ENCODE measurements at regions not wholly inside any gene's neighbourhood (a gene's known extent, or its start where the extent isn't known, plus 50 kb on each side); places are given as distances from the start of the nearest gene placed in this dataset.

DNA sequence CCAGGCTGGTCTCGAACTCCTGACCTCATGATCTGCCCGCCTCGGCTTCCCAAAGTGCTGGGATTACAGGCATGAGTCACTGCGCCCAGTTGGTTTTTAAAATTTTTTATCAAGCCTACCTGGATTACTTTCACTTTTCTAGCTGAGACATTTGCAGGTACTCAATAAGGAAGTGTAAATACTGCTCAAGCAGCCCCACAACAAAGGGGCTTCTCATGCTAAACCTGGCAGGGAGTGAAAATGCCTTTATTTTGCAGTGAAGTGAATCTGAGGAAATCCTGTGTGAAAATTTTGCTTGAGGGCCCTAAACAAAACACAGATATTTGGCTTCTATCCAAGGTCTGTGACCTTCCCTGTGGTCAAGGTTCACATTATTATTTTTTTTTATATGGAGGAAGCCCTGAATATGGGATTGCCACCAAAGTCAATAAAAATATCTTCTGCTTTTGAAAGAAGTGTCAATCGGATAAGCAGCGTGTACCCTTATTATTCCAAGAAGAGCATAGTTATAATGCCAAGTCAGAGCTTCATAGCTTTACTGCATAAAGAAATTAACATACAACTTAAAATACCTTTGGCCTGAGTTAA is 481.0 kb downstream of the SH2D1A start:
- no peak for DNase-seq (ENCODE audit: low read depth)

DNA sequence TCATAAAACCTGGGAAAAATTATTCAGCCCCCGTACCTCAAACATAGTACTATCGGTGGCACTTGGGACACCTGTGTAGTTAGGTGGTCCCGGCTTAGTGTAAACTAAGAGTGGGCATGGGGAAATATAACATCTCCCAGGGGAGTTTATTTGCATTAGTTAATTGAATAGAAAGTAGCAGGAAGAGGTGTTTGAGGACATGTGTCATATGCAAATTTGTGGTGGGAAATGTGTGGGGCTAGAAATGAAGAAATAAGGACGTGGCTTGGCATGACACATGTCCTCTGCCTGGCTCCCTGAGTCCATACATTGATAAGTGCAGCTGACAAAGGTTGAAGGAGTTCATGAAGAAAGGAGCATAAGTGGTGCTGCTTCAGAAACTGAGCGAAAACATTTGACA is 483.6 kb downstream of the SH2D1A start:
- no peak for DNase-seq (ENCODE audit: low read depth)

DNA sequence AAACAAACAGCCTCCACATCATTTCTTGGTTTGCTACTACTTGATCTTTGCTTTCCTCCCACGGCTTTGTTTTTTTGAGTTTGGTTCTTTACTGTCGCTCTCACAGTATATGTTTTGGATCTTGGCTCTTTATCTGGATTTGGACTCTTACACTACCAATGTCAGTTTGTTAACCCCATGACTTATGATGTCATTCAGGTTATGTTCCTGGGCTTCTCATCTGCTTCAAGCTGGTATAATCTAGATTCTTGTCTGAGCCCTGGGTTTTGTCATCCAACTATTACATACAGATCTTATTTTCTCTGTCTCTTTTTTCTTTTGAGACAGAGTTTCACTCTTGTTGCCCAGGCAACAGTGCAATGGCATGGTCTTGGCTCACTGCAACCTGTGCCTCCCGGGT is 482.9 kb upstream of the TEX13C start:
- no peak for DNase-seq (ENCODE audit: low read depth)

DNA sequence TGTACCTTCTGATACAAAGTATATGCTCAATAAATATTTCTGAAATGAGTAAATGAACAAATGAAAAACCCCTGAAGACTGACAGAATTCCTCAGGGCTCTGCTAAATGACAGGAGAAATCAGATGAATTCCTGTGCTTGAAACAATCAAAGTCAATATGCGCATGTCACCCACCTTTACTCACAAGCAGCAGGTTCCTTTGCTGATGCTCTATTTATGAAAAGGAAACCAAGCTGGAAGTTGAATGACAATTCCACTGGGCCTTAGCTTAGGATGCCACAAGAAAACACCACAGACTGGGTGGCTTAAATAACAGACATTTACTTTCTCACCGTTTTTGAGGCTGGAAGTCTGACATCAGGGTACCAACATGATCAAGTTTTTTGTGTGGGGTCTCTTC is 477.5 kb upstream of the TEX13C start:
- DNase-seq (ENCODE audit: low read depth) = no peak

DNA sequence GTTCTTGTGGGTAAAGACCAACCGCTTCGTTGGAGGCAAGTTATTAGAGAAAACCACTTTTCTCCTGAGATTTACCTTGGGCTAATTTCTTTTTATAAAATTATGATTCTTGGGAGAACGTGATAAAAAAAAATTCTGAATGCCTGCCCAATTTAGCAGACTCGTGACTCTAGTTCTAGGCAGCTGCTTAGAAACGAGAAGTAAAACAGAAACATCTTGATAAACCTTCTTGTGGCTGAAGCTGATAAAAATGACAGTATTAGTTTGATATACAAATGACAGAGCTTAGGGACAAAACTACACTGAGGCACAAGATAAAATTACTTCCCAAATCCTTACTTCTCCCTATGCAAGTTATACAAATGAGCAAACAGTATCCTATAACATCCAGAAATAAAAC is 458.9 kb upstream of the TEX13C start:
- DNase-seq (ENCODE audit: low read depth) = no peak

DNA sequence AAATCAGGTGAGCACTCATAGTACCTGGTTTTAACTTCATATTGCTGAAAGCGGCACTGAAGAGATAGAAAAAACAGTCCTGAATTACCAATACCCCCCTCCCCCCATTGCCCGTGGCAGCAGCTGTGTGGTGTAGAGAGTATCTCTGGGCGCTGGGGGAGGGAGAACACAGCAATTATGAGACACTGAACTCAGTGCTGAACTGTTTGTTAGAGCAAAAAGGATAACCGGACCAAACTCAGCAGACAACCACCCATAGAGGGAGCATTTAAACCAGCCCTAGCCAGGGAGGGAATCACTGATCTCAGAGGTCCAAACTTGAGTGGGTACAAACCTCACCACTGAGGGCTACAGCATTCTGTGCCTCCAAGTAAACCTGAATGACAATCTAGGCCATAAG is 457.4 kb upstream of the TEX13C start:
- no peak for DNase-seq (ENCODE audit: low read depth)

DNA sequence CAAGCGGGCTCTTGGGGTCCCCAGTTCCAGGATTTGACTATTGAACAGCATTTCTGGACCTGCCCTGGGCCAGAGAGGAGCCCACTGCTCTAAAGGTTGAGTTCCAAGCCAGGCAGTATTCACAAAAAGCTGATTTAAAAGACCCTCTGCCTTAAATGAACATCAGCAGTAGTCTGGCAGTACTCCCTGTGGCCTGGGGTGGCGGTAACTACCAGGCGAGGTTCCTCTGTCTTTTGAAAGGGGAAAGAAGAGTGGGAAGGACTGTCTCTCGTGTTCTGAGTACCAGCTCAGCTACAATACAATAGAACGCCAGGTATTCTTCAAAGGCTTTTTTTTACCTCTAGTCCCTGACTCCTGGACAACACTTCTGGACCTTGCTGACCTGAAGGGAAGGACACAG is 456.4 kb upstream of the TEX13C start:
- DNase-seq (ENCODE audit: low read depth) = no peak

DNA sequence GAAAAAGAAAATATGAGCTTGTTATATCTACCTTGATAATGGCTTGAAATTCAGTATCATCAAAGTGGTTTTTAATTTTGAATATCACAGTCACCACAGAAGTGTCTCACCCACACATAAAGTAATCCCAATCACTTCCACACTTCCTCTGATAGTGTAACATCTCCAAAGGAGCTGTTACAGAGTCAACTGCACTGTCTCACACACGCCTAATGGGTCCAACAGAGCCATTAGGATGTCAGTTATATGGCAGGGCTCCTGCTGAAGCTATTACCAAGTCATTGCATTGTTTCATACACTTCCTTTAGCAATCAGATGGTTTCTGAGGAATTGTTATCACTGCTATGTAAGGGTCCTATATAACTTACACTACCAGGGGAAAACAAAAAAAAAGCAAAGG is 432.1 kb upstream of the TEX13C start:
- DNase-seq (ENCODE audit: low read depth) = no peak

DNA sequence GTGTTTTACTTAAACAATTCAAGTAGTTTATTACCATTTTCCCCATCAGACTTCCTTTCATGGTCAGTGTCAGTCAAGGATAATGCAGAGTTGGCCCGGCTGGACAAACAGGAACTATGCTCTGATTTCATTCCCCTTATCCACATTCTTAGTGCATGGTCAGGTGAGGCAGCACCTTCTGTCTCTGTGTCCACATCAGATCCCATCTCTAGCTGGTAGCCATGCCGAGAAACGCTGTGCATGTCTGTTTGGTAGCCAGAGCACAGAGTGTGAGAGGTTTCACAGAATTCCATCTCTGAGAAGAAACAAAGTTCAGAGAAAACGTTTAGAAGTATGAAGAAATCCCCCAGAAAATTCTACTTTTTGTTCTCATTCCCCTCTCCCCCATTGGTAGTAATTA is 423.7 kb upstream of the TEX13C start:
- DNase-seq (ENCODE audit: low read depth) = no peak

DNA sequence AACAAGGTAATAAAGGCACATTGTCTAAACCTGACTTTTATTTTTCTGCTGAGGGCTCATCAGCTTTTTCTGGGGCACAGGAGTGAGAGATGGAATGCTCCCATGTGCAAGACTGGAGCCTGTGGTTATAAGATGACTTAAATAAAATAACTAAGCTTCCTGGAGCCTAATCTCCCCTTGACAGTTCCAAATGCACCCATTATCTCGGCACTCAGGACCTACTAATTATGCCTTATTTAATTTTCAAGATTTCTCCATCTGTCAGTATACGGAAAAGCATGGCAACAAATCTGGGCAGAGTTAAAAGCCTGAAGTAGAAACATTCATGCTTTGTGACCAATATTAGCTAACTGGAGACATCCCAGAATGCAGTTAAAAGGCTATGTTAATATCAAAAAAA is 416.7 kb upstream of the TEX13C start:
- no peak for DNase-seq (ENCODE audit: low read depth)

DNA sequence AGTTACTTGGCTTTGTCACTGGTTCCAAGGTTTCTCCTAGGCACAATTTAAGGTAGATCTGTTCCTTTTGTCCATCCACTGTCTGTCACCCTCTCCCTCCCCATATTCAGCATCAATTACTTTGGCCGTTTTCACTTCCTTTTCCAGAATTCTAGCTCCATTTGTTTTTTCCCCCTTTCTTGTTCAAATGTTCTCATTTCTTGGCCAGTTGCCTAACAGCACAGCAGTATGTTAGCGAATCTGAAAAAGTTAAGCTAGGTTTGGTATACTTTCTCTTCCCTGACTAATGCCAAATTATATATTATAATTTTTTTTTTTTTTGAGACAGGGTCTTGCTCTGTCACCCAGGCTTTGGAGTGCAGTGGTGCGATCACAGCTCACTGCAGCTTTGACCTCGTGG is 409.1 kb upstream of the TEX13C start:
- DNase-seq (ENCODE audit: low read depth) = no peak

DNA sequence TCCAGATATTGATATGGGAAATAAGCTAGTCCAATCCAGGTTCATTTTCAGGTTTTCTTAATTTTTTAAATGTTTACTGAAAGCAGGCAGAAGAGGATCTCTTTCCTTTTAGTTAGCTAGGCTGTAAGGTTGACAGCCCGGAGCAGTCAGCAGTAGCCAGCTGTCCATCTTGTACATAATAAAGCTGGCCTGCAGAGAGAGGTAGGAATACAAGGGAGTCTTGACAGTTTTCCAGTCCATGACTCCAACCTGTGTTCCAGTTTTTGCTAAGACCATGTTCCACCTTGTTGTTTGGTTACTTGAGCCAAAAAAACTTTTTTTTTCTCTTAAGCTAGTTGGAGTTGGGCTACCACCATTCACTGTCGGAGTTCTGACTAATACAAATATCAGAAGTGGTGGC is 402.7 kb upstream of the TEX13C start:
- DNase-seq (ENCODE audit: low read depth) = no peak

DNA sequence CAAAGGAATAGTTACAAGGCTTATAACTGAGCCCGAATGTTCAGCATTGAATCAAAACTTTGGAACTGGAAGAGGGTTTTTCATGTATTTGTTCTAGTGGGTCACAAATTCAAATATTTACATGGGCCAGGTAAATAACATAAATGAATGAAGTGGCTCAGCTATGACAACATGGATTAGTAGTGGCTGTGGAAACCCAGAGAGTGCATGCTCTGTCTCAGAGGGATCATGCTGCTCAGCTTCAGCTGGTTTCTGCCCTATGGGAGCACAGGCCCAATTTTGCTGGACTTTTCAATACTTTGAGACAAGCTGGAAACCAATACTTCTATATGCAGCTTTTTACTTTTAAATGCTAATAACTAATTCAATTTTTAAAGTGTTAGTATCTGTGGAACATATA is 394.0 kb upstream of the TEX13C start:
- DNase-seq (ENCODE audit: low read depth) = no peak

DNA sequence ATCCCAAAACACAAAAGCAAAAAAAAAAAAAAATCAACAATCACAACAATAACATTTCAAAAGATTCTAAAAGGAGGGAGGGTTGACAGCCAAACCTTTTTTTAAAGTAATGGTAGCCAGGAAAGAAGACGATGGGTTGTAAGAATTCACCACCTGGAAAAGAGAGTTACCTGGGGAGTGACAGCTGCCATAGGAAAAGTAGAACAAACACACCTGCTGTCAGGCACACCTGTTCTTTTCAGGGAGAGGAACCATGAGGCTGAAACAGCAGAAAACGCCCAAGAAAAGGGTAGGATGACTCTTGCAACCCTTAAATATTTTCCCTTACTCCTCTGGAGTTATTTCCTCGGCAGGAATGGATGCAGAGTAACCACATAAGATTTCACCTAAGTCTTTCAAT is 388.4 kb upstream of the TEX13C start:
- no peak for DNase-seq (ENCODE audit: low read depth)

DNA sequence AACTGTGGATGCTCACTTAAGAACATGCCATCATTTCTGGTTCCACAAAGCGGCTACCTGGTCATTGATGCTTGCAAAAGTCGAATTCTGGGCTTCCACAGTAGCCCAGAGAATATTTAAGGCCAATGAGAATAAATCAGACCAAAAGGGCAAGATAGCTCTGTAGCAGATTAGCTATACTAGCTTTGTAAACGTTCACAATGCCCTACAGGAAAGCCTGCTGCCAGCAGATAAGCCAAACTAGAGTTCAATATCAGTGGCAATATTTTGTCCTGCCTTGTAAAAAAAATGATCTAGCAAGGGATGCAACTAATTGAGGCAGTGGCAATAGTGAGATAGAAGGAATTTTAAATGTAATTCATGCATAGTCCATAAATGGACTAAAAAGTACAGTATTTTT is 387.7 kb upstream of the TEX13C start:
- no peak for DNase-seq (ENCODE audit: low read depth)

DNA sequence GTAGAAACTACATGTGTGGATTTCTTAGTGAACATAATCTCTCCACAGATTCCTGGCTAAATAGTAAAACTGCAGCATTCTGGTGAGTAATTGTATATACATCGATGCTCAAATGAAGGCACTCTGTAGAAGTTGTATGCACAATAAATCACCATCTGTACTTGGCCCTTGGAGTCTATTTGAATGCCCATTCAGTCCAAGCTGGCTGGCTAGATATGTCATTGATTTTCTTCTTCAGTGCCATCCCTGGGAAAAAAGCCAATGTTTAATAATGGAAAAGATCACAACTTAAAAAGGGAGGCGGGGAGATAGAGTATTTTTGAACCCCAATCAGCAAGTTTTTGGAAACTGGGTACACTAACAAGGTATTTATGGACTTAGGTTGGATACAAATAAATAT is 381.0 kb upstream of the TEX13C start:
- DNase-seq (ENCODE audit: low read depth) = no peak

DNA sequence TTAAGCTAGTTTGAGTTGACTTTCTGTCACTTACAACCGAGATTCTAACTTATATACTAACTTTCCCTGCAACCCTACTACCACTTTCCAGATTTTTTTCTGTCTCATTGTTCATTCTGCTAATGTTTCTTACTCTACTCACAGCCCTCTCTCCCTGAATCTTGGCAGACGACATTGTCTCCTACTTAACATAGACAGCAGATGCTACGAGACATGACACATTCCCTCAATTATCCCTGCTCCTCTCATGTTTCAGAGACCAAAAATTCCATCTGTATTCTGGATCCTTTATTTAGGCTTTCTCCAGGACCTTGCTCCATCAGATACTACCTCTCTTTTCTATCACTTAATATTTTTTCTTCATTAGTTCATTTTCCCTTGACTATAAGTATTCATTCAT is 379.1 kb upstream of the TEX13C start:
- DNase-seq (ENCODE audit: low read depth) = no peak

DNA sequence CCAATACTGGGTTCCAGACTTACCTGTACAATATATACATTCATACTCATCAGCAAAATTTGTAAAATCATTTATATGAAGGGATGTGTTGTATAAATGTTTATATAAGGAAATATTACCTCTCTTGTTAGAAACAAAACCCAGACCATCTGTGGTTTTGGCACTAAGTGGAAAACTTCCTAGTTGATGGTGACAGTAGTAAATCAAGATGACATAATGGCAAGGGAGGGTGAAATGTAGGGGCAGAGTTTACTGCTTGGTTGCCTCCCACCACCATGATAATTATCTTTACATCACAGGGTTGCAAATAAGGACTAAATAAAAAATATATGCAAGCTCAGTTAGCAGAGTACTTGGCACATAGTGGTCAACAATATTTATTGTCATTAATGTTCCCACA is 365.3 kb upstream of the TEX13C start:
- DNase-seq (ENCODE audit: low read depth) = no peak

DNA sequence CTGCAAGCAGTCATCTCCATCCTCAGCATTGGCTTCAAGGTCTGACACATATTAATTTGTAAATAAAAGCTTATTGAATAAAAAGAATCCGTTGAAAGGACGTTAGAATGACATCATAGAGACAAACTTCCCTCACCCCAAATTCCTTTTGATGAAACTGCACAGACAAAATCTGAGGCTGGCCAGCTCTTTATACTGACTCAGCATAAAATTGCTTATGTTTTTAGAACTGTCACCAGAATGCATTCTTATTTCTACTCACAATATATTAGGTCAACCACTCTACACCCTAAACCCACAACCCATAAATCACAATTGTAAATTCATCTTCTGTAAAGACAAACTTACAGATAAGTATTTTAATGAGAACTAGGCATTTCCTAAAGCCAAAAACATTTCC is 359.2 kb upstream of the TEX13C start:
- no peak for DNase-seq (ENCODE audit: low read depth)

DNA sequence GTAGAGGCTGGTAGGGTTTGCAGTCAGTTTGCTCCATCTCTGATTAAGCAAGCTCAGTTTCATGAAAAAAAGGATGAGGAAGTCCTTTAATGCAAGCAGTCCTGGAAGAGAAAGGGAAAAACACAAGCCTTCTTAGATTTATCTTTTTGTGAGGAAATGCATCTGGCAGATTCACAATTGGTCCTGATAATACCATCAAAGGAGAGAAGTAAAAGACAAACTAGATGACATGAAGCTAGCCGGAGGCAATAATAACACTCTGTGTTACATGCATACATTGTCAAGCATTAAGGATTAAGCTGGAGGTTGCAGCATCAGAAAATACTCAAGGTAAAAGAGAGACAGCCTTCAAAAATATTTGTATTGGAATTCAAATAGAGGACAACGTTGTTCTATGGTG is 356.0 kb upstream of the TEX13C start, which contains the start of gene TENM1:
Gene TENM1 (minus strand): TSS at position 101 of the 400 bp plus-strand sequence.
- no peak for DNase-seq (ENCODE audit: low read depth)

DNA sequence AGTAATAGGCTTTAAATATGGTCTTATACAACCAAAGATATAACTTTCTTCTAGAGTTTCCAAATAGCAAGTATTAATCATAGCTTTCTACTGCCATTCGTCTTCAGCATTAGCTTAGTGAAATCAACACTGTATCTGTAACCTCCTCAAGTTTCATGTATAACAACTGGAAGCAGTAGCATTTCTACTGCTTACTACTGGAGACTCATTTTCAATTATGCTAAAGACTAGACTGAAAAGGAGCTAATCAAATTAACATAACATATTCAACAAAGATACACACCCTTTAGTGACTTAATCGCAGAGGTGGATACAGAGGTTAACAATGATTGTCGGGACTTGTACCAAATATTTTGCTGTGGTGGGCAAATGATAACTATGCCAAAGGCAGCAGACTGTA is 344.2 kb upstream of the TEX13C start:
- DNase-seq (ENCODE audit: low read depth) = no peak

DNA sequence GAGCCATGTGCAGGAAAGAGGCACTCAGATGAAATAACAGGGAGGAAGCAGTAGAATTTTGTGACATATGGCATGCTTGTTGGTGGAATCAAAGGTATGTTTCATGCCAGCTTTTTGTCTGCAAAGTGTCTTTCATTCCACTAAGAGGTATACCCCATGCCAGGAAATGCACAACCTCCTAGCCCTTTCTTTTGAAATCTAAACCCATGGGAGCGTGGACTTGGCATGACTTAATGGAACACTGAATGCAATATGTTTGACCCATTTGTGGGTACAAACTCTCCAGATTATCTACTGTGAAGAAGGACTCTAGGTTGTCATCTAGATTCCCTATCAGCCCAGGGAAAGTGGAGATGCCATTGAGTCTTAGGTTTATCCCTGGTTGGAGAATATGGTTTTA is 338.3 kb upstream of the TEX13C start:
- DNase-seq (ENCODE audit: low read depth) = no peak

DNA sequence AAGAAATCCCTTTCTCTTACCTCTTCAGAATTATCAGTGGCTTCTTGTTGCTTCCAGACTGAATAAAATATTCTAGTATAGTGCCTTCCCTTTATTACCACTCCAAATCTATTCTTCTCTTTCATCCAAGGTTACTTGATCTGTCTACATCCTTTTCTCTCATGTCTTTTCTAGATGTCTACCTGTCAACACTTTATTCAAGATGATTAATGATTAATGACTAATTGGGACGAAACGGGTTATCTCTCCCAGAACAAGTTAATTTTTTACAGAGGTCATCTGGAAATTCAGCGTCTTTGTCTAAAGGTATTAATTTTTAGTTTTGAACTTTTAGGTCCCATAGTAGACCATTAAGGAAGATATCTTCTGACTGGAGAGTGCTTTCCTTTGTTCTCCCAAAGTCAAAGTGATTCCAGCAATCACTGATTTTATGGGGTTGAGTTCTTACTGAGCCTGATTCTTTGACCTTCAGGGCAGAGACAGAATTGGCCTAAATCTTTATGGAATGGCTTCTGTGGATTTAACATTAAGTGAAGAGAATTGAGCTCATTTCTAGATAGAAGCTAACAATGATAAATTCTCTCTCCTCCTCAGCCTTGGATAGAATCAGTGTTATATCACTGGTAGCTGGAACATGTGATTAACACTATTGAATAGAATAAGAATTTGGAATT is 335.4 kb upstream of the TEX13C start:
- no peak for DNase-seq (ENCODE audit: low read depth)

DNA sequence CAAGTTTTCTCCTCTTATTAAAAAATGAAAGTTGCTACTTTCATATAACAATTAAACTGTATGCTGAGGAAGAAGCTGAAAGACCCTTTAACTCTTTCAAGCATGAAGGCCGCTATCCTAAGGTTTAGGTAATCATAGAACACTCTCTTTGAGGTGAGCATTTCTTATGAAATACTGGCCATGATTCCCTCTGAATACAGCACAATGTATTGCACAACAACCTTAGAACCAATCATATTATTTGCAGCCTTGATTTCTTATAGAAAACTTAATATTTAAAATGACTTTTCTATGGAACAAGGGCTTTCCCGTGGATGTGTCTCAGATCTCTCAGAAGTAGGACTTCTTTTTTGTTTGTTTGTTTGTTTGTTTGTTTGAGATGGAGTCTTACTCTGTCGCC is 333.4 kb upstream of the TEX13C start:
- no peak for DNase-seq (ENCODE audit: low read depth)

Measured in RPMI7951 (cell line).